ENCODE measurements at regions not wholly inside any gene's neighbourhood (a gene's known extent, or its start where the extent isn't known, plus 50 kb on each side); places are given as distances from the start of the nearest gene placed in this dataset.

GRCh38 chr19:30273184-30273583 is 99.0 kb upstream of the ZNF536 start:
- H3K9me3 ChIP-seq: no peaks in the 10 kb centered on the region
- TF ChIP-seq CTCF (IDR thresholded peaks at IDR 0.05): no peak
- TF ChIP-seq POLR2A (IDR thresholded peaks at IDR 0.05): no peak
- TF ChIP-seq EP300 (IDR thresholded peaks at IDR 0.05): no peak
- WGBS, 3 donors: 70 to 79% (median 78%) methylated on average over 2 of the region's 2 CpGs
- no peak for DNase-seq
- H3K27me3 ChIP-seq: no peaks in the 10 kb centered on the region
- H3K4me1 ChIP-seq (ENCODE audit: insufficient read depth): no peaks in the 10 kb centered on the region
- no peak overlapping the region for H3K4me3 ChIP-seq
- intact Hi-C loops (cut with DNase I): no loop called here
- no peaks in the 10 kb centered on the region for H3K36me3 ChIP-seq
- H3K27ac ChIP-seq: no peak overlapping the region

GRCh38 chr19:30274987-30275386 is 97.2 kb upstream of the ZNF536 start:
- no peak overlapping the region for H3K27ac ChIP-seq
- DNase-seq: no peak
- H3K9me3 ChIP-seq: no peaks in the 10 kb centered on the region
- no peak overlapping the region for H3K4me3 ChIP-seq
- WGBS, 3 donors: 76 to 88% (median 80%) methylated on average over 3 of the region's 3 CpGs
- intact Hi-C loops (cut with DNase I): no loop called here
- H3K27me3 ChIP-seq: no peaks in the 10 kb centered on the region
- H3K36me3 ChIP-seq: no peaks in the 10 kb centered on the region
- no peaks in the 10 kb centered on the region for H3K4me1 ChIP-seq (ENCODE audit: insufficient read depth)
- TF ChIP-seq POLR2A (IDR thresholded peaks at IDR 0.05): no peak
- no peak for TF ChIP-seq CTCF (IDR thresholded peaks at IDR 0.05)
- TF ChIP-seq EP300 (IDR thresholded peaks at IDR 0.05): no peak

DNA sequence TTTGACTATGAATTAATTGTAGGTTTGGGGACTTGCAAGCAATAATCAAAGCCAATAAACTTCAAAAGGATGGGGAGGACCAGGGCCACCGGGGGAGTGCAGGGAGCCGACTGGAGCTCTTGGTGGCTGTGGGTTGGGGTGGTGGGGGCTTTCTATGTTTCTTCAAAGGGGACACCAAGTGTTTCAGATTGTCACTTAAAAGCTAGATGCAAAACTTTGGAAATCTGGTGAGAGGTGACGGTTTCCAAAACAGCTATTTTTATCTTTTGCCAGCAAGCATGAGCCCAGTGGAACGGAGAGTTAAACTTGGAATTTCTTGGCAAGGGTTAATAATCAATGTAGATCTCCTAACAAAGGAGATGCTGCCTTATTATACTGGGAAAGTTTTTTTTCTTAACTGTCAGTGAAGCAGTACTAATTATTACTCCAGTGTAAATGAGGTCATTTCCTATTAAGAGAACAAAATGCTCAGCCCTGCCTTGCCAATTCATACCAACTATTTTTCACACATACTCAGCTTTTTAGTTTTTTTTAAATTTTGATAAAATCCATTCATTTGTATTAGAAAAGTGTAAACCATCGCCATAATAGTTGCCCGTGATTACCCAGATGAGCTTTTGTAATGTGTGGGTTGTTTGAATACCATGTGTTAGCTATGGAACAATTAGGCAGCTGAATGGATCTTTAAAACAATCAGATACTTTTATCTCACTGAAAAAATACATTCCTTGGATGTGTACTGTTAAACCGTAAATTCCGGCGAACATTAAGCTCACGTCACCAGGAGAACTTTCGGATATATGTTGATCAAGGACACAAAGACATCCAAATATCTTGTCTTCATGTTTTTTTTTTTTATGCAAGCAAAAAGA is 95.9 kb upstream of the ZNF536 start:
- Histone ChIP-seq H3K27me3 (no peaks in the 10 kb centered on the region), H3K9me3 (no peaks in the 10 kb centered on the region), H3K27ac (no peak overlapping the region), H3K4me3 (no peak overlapping the region), H3K4me1 (ENCODE audit: insufficient read depth) (no peaks in the 10 kb centered on the region), H3K36me3 (no peaks in the 10 kb centered on the region)
- no peak for TF ChIP-seq CTCF (IDR thresholded peaks at IDR 0.05)
- TF ChIP-seq EP300 (IDR thresholded peaks at IDR 0.05): no peak
- no peak for TF ChIP-seq POLR2A (IDR thresholded peaks at IDR 0.05)
- WGBS, 3 donors: 25 to 42% (median 33%) methylated on average over 11 of the region's 11 CpGs
- no peak for DNase-seq
- intact Hi-C loops (cut with DNase I): no loop called here

DNA sequence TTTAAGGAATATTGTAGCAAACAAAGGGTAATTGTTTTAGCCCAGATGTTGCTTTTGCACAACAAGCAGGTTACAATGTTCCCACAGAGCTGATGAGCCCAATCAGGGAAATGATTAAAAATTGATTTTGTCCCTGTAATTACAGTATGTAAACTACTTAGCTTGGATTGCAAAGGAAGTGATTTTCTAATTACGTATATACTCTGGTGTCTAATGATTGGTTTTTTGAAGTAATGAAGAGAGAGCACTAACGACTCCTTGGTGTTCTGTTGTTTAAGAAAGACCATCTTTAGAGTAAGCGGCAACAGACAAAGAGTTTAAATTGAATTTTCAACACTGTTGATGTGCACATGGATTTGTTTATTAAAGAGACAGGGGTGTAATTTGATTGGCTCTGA is 95.3 kb upstream of the ZNF536 start:
- Histone ChIP-seq H3K9me3 (no peaks in the 10 kb centered on the region), H3K27me3 (no peaks in the 10 kb centered on the region), H3K4me3 (no peak overlapping the region), H3K36me3 (no peaks in the 10 kb centered on the region), H3K27ac (no peak overlapping the region), H3K4me1 (ENCODE audit: insufficient read depth) (no peaks in the 10 kb centered on the region)
- no peak for DNase-seq
- TF ChIP-seq POLR2A (IDR thresholded peaks at IDR 0.05) (no peak), CTCF (IDR thresholded peaks at IDR 0.05) (no peak), EP300 (IDR thresholded peaks at IDR 0.05) (no peak)
- 23 to 56% (median 45%) methylated on average over 3 of the region's 3 CpGs for WGBS, 3 donors
- intact Hi-C loops (cut with DNase I): no loop called here
